ENCODE measurements at regions not wholly inside any gene's neighbourhood (a gene's known extent, or its start where the extent isn't known, plus 50 kb on each side); places are given as distances from the start of the nearest gene placed in this dataset.

- TF ChIP-seq, protein P1, sequence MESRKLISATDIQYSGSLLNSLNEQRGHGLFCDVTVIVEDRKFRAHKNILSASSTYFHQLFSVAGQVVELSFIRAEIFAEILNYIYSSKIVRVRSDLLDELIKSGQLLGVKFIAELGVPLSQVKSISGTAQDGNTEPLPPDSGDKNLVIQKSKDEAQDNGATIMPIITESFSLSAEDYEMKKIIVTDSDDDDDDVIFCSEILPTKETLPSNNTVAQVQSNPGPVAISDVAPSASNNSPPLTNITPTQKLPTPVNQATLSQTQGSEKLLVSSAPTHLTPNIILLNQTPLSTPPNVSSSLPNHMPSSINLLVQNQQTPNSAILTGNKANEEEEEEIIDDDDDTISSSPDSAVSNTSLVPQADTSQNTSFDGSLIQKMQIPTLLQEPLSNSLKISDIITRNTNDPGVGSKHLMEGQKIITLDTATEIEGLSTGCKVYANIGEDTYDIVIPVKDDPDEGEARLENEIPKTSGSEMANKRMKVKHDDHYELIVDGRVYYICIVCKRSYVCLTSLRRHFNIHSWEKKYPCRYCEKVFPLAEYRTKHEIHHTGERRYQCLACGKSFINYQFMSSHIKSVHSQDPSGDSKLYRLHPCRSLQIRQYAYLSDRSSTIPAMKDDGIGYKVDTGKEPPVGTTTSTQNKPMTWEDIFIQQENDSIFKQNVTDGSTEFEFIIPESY (CRISPR knock-in tag; IDR thresholded peaks at IDR 0.05) = no peak
- no peak for TF ChIP-seq PHF21A (IDR thresholded peaks at IDR 0.05; ENCODE audit: borderline replicate concordance, low read depth)
- TF ChIP-seq CBFA2T2 (conservative IDR thresholded peaks at IDR 0.05) = peak; percentile 85
- TF ChIP-seq ZBTB49 (CRISPR knock-in tag; IDR thresholded peaks at IDR 0.05; ENCODE audit: borderline replicate concordance) = no peak
- no peak for TF ChIP-seq ZBED1 (IDR thresholded peaks at IDR 0.05)
- no peak for TF ChIP-seq PPARD (CRISPR knock-in tag; IDR thresholded peaks at IDR 0.05)
- 0 out of 2 replicates have a peak, but pooled peaks have one; percentile 24 for TF ChIP-seq ZNF431 (CRISPR knock-in tag; IDR thresholded peaks at IDR 0.05)
- no peak for TF ChIP-seq CTCFL (IDR thresholded peaks at IDR 0.05; ENCODE audit: borderline replicate concordance, insufficient read depth, low read depth, low read length, poor library complexity, severe bottlenecking)
- no peak for TF ChIP-seq ZNF354B (CRISPR knock-in tag; IDR thresholded peaks at IDR 0.05)
- TF ChIP-seq ESRRB (CRISPR knock-in tag; IDR thresholded peaks at IDR 0.05; ENCODE audit: borderline replicate concordance) = no peak
- no peak for TF ChIP-seq CTBP1 (IDR thresholded peaks at IDR 0.05; ENCODE audit: borderline replicate concordance)
- TF ChIP-seq ZNF77 (CRISPR knock-in tag; IDR thresholded peaks at IDR 0.05) = no peak
- TF ChIP-seq ZNF583 (CRISPR knock-in tag; IDR thresholded peaks at IDR 0.05) = no peak
- TF ChIP-seq ZNF311 (CRISPR knock-in tag; IDR thresholded peaks at IDR 0.05) = no peak
- no peak for TF ChIP-seq HNRNPUL1 (IDR thresholded peaks at IDR 0.05; ENCODE audit: low read length)
- TF ChIP-seq MCM3 (IDR thresholded peaks at IDR 0.05) = no peak
- no peak for TF ChIP-seq PHB2 (IDR thresholded peaks at IDR 0.05; ENCODE audit: low read depth)
- no peak for TF ChIP-seq PTBP1 (IDR thresholded peaks at IDR 0.05; ENCODE audit: low read depth, low read length)
- TF ChIP-seq ZNF224 (CRISPR knock-in tag; IDR thresholded peaks at IDR 0.05) = no peak
- TF ChIP-seq ZNF830 (CRISPR knock-in tag; IDR thresholded peaks at IDR 0.05) = no peak
- no peak for TF ChIP-seq ZNF79 (CRISPR knock-in tag; IDR thresholded peaks at IDR 0.05; ENCODE audit: low read depth)
- TF ChIP-seq KLF1 (tag; IDR thresholded peaks at IDR 0.05) = no peak
- TF ChIP-seq ZNF57 (CRISPR knock-in tag; IDR thresholded peaks at IDR 0.05) = no peak
- no peak for TF ChIP-seq HNRNPLL (IDR thresholded peaks at IDR 0.05; ENCODE audit: low read depth, low read length, poor library complexity, severe bottlenecking)
Observed at GRCh38 chr11:64500176-64501013, 55.3 kb upstream of the SLC22A11 start (continued).

Measured in K562 (cell line).